Mesenchymal stem cell (in vitro differentiated cells and primary cell): ENCODE measurements at regions not wholly inside any gene's neighbourhood (a gene's known extent, or its start where the extent isn't known, plus 50 kb on each side); places are given as distances from the start of the nearest gene placed in this dataset.

Source experiments
- DNase-seq: peaks from one replicate; pipeline ENCODE4 v3.0.0-alpha.2; 2013
- H2AFZ ChIP-seq: one replicate; pipeline ENCODE4 v1.6.1; 2013; ENCODE audit warnings: low read depth, mild to moderate bottlenecking, control low read depth, inconsistent platforms, low read length, moderate library complexity
- H2AK5ac ChIP-seq: 2 replicates; pipeline ENCODE4 v1.6.1; 2013; ENCODE audit warnings: low read length, moderate library complexity, mild to moderate bottlenecking, inconsistent platforms; ENCODE audit not compliant: severe bottlenecking
- H2BK120ac ChIP-seq: one replicate; pipeline ENCODE4 v1.6.1; 2013; ENCODE audit warnings: low read depth, mild to moderate bottlenecking, inconsistent platforms, low read length, moderate library complexity
- H2BK12ac ChIP-seq, 2 experiments: one replicate each; pipeline ENCODE4 v1.6.1; 2013; ENCODE audit warnings: inconsistent platforms in 2 of 2, low read length in 2 of 2, mild to moderate bottlenecking in 2 of 2, moderate library complexity in 2 of 2, control low read depth in 1 of 2
- H2BK15ac ChIP-seq: one replicate; pipeline ENCODE4 v1.6.1; 2013; ENCODE audit warnings: mild to moderate bottlenecking, low read depth, inconsistent platforms; ENCODE audit not compliant: poor library complexity, severe bottlenecking
- H2BK5ac ChIP-seq: 2 replicates; pipeline ENCODE4 v1.6.1; 2013; ENCODE audit warnings: low read depth, mild to moderate bottlenecking, low read length, control low read depth, inconsistent platforms; ENCODE audit not compliant: poor library complexity, severe bottlenecking
- H3K14ac ChIP-seq, 2 experiments: one replicate each; pipeline ENCODE4 v1.6.1; 2013; ENCODE audit warnings: inconsistent platforms in 2 of 2, low read length in 2 of 2, control low read depth in 1 of 2, mild to moderate bottlenecking in 1 of 2, moderate library complexity in 1 of 2
- H3K18ac ChIP-seq, 2 experiments: one replicate each; pipeline ENCODE4 v1.6.1; 2013; ENCODE audit warnings: inconsistent platforms in 2 of 2, low read length in 2 of 2, control low read depth in 1 of 2, low read depth in 1 of 2, mild to moderate bottlenecking in 1 of 2
- H3K23ac ChIP-seq, 2 experiments: one replicate each; pipeline ENCODE4 v1.6.1; 2013; ENCODE audit warnings: inconsistent platforms in 2 of 2, low read length in 2 of 2, mild to moderate bottlenecking in 2 of 2, moderate library complexity in 2 of 2, control low read depth in 1 of 2
- H3K27ac ChIP-seq: 2 replicates; pipeline ENCODE4 v1.5.1; 2013; ENCODE audit warnings: mild to moderate bottlenecking, moderate library complexity, low read length, control low read depth, inconsistent platforms; ENCODE audit not compliant: poor library complexity, severe bottlenecking
- H3K27me3 ChIP-seq, 2 experiments: 2 replicates each; pipeline versions ENCODE4 v1.6.1 to v1.7.0; 2013; ENCODE audit warnings: low read length in 2 of 2, mild to moderate bottlenecking in 2 of 2, moderate library complexity in 2 of 2, control low read depth in 1 of 2, inconsistent platforms in 1 of 2; ENCODE audit not compliant: control insufficient read depth in 1 of 2, insufficient read depth in 1 of 2
- H3K36me3 ChIP-seq, 2 experiments: 2 replicates each; pipeline versions ENCODE4 v1.6.1 to v1.7.0; 2013; ENCODE audit warnings: low read length in 2 of 2, control low read depth in 1 of 2, inconsistent platforms in 1 of 2, low read depth in 1 of 2, mild to moderate bottlenecking in 1 of 2; ENCODE audit not compliant: insufficient read depth in 2 of 2, control insufficient read depth in 1 of 2
- H3K4ac ChIP-seq, 2 experiments: one replicate each; pipeline ENCODE4 v1.6.1; 2013; ENCODE audit warnings: inconsistent platforms in 2 of 2, low read length in 2 of 2, mild to moderate bottlenecking in 2 of 2, moderate library complexity in 2 of 2, control low read depth in 1 of 2, low read depth in 1 of 2
- H3K4me1 ChIP-seq: 2 replicates; pipeline ENCODE4 v1.6.1; 2013; ENCODE audit warnings: low read depth, low read length, control low read depth; ENCODE audit not compliant: control insufficient read depth, insufficient read depth
- H3K4me2 ChIP-seq: 2 replicates; pipeline ENCODE4 v1.6.1; 2013; ENCODE audit warnings: low read length, mild to moderate bottlenecking, inconsistent platforms; ENCODE audit not compliant: poor library complexity, severe bottlenecking
- H3K4me3 ChIP-seq, 2 experiments: 2 replicates each; pipeline versions ENCODE4 v1.5.1 to v1.7.0; 2013; ENCODE audit warnings: low read length in 2 of 2, mild to moderate bottlenecking in 2 of 2, control low read depth in 1 of 2, low read depth in 1 of 2; ENCODE audit not compliant: insufficient read depth in 1 of 2
- H3K79me1 ChIP-seq: replicated peaks from 2 replicates; pipeline ENCODE4 v1.6.1; 2013; ENCODE audit warnings: mild to moderate bottlenecking, control low read depth, low read length, inconsistent platforms; ENCODE audit not compliant: poor library complexity, severe bottlenecking
- H3K9ac ChIP-seq: 2 replicates; pipeline ENCODE4 v1.7.0; 2013; ENCODE audit warnings: mild to moderate bottlenecking, low read length, moderate library complexity
- H3K9me3 ChIP-seq: 2 replicates; pipeline ENCODE4 v1.7.0; 2013; ENCODE audit warnings: mild to moderate bottlenecking, low read length; ENCODE audit not compliant: control insufficient read depth
- H4K8ac ChIP-seq: one replicate; pipeline ENCODE4 v1.6.1; 2013; ENCODE audit warnings: inconsistent platforms, mild to moderate bottlenecking, low read length, moderate library complexity
- H4K91ac ChIP-seq: one replicate; pipeline ENCODE4 v1.6.1; 2013; ENCODE audit warnings: mild to moderate bottlenecking, low read length, inconsistent platforms
- WGBS: methylation state at CpG from one replicate; pipeline ENCODE4 v1.1.7; 2013; ENCODE audit warnings: mixed read lengths; 5-methylcytosine and 5-hydroxymethylcytosine counted together

DNA sequence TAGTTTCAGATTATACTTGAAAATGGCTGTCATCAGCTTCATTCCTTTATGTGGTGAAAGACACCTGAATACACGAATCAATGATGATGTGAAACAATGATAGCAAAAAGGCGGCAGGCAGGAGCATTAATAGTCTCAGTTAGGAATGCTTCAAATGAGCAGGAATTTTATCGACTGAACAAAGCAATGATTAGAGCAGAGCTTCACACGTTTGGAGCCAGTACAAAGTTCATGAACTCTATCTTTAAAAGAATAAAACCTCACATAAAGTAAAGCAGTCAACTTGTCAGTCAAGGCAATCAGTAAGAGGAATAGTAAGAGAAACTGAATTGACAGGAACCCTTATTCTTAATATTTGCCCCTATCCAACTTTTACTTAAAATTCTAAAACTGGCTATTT, 78.4 kb upstream of the SERTAD2 start:
- H3K23ac ChIP-seq = no peak overlapping the region
- no peak for DNase-seq
- H4K91ac ChIP-seq = no peak overlapping the region
- 96% methylated on average over 4 of the region's 4 CpGs for WGBS
- no peaks in the 10 kb centered on the region for H3K27me3 ChIP-seq
- H3K36me3 ChIP-seq = peaks cover 0 to 51% of the 10 kb centered on the region in 2 experiments
- H2BK5ac ChIP-seq = no peak overlapping the region
- no peaks in the 10 kb centered on the region for H3K9me3 ChIP-seq
- no peak overlapping the region for H2AFZ ChIP-seq
- no peak overlapping the region for H3K14ac ChIP-seq
- H3K4me2 ChIP-seq = no peak overlapping the region
- no peak overlapping the region for H3K27ac ChIP-seq
- H3K4me3 ChIP-seq = no peak overlapping the region
- H3K9ac ChIP-seq = peak overlapping the region; percentile 93
- no peak overlapping the region for H2BK12ac ChIP-seq
- H3K18ac ChIP-seq = no peak overlapping the region
- H4K8ac ChIP-seq = no peak overlapping the region
- H2AK5ac ChIP-seq = no peak overlapping the region
- H3K4me1 ChIP-seq = peaks cover 6% of the 10 kb centered on the region
- no peak overlapping the region for H2BK120ac ChIP-seq
- H3K79me1 ChIP-seq = peaks cover 14% of the 10 kb centered on the region
- H2BK15ac ChIP-seq = no peak overlapping the region
- no peak overlapping the region for H3K4ac ChIP-seq

DNA sequence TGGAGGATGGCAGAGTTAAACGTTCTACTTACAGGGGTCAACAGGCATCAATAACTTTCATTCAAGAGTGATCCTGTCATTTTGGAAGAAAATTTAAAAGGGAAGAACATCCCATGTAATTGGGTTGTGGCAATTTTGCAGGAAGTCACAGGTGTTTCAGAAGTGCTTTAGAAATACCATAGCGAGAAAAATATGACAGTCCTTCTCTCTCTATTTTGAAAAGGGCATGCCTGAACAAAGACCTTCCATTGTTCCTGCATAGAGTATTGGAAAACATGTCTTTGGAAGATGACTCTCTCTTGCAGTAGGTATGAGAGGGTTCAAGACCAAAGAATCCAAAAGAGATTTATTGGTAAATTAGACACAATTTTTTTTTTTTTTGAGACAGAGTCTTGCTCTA, 81.8 kb upstream of the SERTAD2 start:
- H3K27ac ChIP-seq = no peak overlapping the region
- H2BK15ac ChIP-seq = no peak overlapping the region
- H3K36me3 ChIP-seq = peaks cover 0 to 55% of the 10 kb centered on the region in 2 experiments
- H2AFZ ChIP-seq = no peak overlapping the region
- no peak overlapping the region for H4K8ac ChIP-seq
- H2BK5ac ChIP-seq = no peak overlapping the region
- H3K23ac ChIP-seq = no peak overlapping the region
- no peaks in the 10 kb centered on the region for H3K27me3 ChIP-seq
- H3K79me1 ChIP-seq = peaks cover 17% of the 10 kb centered on the region
- H3K18ac ChIP-seq = no peak overlapping the region
- H3K14ac ChIP-seq = no peak overlapping the region
- no peak overlapping the region for H2AK5ac ChIP-seq
- H2BK12ac ChIP-seq = no peak overlapping the region
- H3K4ac ChIP-seq = no peak overlapping the region
- H3K9me3 ChIP-seq = no peaks in the 10 kb centered on the region
- H3K4me3 ChIP-seq = no peak overlapping the region
- no peak overlapping the region for H3K4me2 ChIP-seq
- no peak for DNase-seq
- WGBS = 100% methylated on average over 1 of the region's 2 CpGs
- no peak overlapping the region for H4K91ac ChIP-seq
- no peak overlapping the region for H3K9ac ChIP-seq
- peaks cover 2% of the 10 kb centered on the region for H3K4me1 ChIP-seq
- no peak overlapping the region for H2BK120ac ChIP-seq

DNA sequence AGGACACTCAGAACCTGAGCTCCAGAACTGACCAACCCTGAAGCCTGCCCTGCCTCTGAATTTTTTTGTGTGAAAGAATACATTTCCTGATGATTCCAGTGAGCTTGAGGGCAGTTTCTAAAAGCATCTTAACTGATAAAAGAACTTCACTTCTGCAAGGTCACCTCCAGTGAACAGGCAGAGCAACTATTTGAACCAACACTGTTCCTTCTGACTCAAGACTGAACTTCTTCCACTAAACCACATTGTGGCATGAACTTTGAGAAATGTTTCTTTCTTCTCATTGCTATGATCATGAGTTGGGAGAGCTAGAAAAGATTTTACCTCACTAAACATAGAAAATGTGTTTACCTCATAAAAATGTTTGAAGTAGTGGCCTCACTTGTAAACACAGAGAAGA, 83.8 kb upstream of the SERTAD2 start:
- Histone ChIP-seq H2BK5ac (no peak overlapping the region), H3K9ac (peak overlapping the region; percentile 3), H3K27ac (no peak overlapping the region), H3K4me2 (no peak overlapping the region), H3K14ac (no peak overlapping the region), H3K4ac (no peak overlapping the region), H2BK12ac (no peak overlapping the region), H3K4me3 (no peak overlapping the region), H3K27me3 (no peaks in the 10 kb centered on the region), H3K36me3 (peaks cover 0 to 45% of the 10 kb centered on the region in 2 experiments), H4K8ac (no peak overlapping the region), H4K91ac (no peak overlapping the region), H2BK15ac (no peak overlapping the region), H2AFZ (no peak overlapping the region), H3K79me1 (peaks cover 21% of the 10 kb centered on the region), H2BK120ac (no peak overlapping the region), H3K4me1 (no peaks in the 10 kb centered on the region), H3K23ac (no peak overlapping the region), H2AK5ac (no peak overlapping the region), H3K9me3 (no peaks in the 10 kb centered on the region), H3K18ac (no peak overlapping the region)
- peak; percentile 18 for DNase-seq

DNA sequence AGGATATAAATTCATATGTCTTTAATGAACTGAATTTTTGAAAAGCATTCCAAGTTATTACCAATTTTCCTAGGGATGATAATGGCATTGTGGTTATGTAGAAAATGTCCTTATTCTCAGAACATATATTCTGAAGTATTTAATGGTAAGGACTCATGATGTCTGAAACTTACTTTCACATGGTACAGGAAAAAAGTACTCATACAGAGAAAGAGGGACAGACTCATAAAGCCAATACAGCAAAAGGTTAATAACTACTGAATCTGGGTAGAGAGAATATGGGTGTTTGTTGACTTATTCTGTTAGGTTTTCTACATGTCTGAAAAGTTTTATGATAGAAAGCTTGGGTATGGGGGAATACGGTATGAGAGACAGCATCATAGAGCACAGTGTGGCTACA, 84.3 kb upstream of the SERTAD2 start:
- H4K91ac ChIP-seq = no peak overlapping the region
- H2BK120ac ChIP-seq = no peak overlapping the region
- H2BK15ac ChIP-seq = no peak overlapping the region
- H3K79me1 ChIP-seq = peaks cover 19% of the 10 kb centered on the region
- peaks cover 0 to 42% of the 10 kb centered on the region in 2 experiments for H3K36me3 ChIP-seq
- no peak overlapping the region for H2AFZ ChIP-seq
- no peaks in the 10 kb centered on the region for H3K9me3 ChIP-seq
- H3K9ac ChIP-seq = peak overlapping the region; percentile 3
- H3K18ac ChIP-seq = no peak overlapping the region
- H3K4me2 ChIP-seq = no peak overlapping the region
- no peak overlapping the region for H2BK5ac ChIP-seq
- H3K4me1 ChIP-seq = no peaks in the 10 kb centered on the region
- H3K14ac ChIP-seq = no peak overlapping the region
- H3K27ac ChIP-seq = no peak overlapping the region
- no peaks in the 10 kb centered on the region for H3K27me3 ChIP-seq
- DNase-seq = no peak
- H3K23ac ChIP-seq = no peak overlapping the region
- 86% methylated on average over 1 of the region's 1 CpG for WGBS
- H2AK5ac ChIP-seq = no peak overlapping the region
- no peak overlapping the region for H3K4ac ChIP-seq
- H2BK12ac ChIP-seq = no peak overlapping the region
- no peak overlapping the region for H4K8ac ChIP-seq
- H3K4me3 ChIP-seq = no peak overlapping the region
